ENCODE measurements at regions not wholly inside any gene's neighbourhood (a gene's known extent, or its start where the extent isn't known, plus 50 kb on each side); places are given as distances from the start of the nearest gene placed in this dataset.
"Not testable (repeated sequence)": the region's sequence is repeated elsewhere in the genome, so short reads cannot be mapped to it uniquely, and the experiment has no call there.

GRCh38 chr13:59415498-59415897, 748.2 kb downstream of the DIAPH3 start:
- no peak for DNase-seq (ENCODE audit: low spot score)

- no peak for DNase-seq (ENCODE audit: low spot score)
Measured at GRCh38 chr13:59416561-59416960, 747.2 kb downstream of the DIAPH3 start.

GRCh38 chr13:59422646-59423045, 741.1 kb downstream of the DIAPH3 start:
- no peak for DNase-seq (ENCODE audit: low spot score)

GRCh38 chr13:59423708-59424340, 739.9 kb downstream of the DIAPH3 start:
- DNase-seq (ENCODE audit: low spot score) = no peak

- DNase-seq (ENCODE audit: low spot score) = no peak
Measured at GRCh38 chr13:59424661-59425060, 739.1 kb downstream of the DIAPH3 start.

- no peak for DNase-seq (ENCODE audit: low spot score)
Measured at GRCh38 chr13:59425211-59425741, 738.5 kb downstream of the DIAPH3 start.

- DNase-seq (ENCODE audit: low spot score) = no peak
Measured at GRCh38 chr13:59435024-59435423, 728.7 kb downstream of the DIAPH3 start.

GRCh38 chr13:59437544-59438301, 726.0 kb downstream of the DIAPH3 start:
- DNase-seq (ENCODE audit: low spot score) = no peak

GRCh38 chr13:59439776-59440428, 723.8 kb downstream of the DIAPH3 start:
- no peak for DNase-seq (ENCODE audit: low spot score)

- not testable (repeated sequence) for DNase-seq (ENCODE audit: low spot score)
Measured at GRCh38 chr13:59441068-59441467, 722.7 kb downstream of the DIAPH3 start.

GRCh38 chr13:59441596-59442280, 722.0 kb downstream of the DIAPH3 start:
- DNase-seq (ENCODE audit: low spot score) = no peak

- no peak for DNase-seq (ENCODE audit: low spot score)
Measured at GRCh38 chr13:59442461-59442860, 721.3 kb downstream of the DIAPH3 start.

GRCh38 chr13:59442944-59443486, 720.7 kb downstream of the DIAPH3 start:
- no peak for DNase-seq (ENCODE audit: low spot score)

- no peak for DNase-seq (ENCODE audit: low spot score)
Measured at GRCh38 chr13:59444210-59444857, 719.4 kb downstream of the DIAPH3 start.

- DNase-seq (ENCODE audit: low spot score) = no peak
Measured at GRCh38 chr13:59445812-59446211, 717.9 kb downstream of the DIAPH3 start.

- no peak for DNase-seq (ENCODE audit: low spot score)
Measured at GRCh38 chr13:59446391-59446790, 717.3 kb downstream of the DIAPH3 start.

GRCh38 chr13:59447031-59447430, 716.7 kb downstream of the DIAPH3 start:
- peak; percentile 18 for DNase-seq (ENCODE audit: low spot score)

GRCh38 chr13:59447846-59448620, 715.7 kb downstream of the DIAPH3 start:
- no peak for DNase-seq (ENCODE audit: low spot score)

- DNase-seq (ENCODE audit: low spot score) = no peak
Measured at GRCh38 chr13:59449750-59450149, 714.0 kb downstream of the DIAPH3 start.

GRCh38 chr13:59450229-59450628, 713.5 kb downstream of the DIAPH3 start:
- DNase-seq (ENCODE audit: low spot score) = no peak

GRCh38 chr13:59451236-59451635, 712.5 kb downstream of the DIAPH3 start:
- DNase-seq (ENCODE audit: low spot score) = no peak

All from kidney capillary endothelial cell (primary cell).